ENCODE measurements at regions not wholly inside any gene's neighbourhood (a gene's known extent, or its start where the extent isn't known, plus 50 kb on each side); places are given as distances from the start of the nearest gene placed in this dataset.

- Mint-ChIP-seq H3K27ac (no peak overlapping the region), H3K27me3 (ENCODE audit: low read depth) (no peaks in the 10 kb centered on the region), H3K36me3 (ENCODE audit: low read depth) (no peaks in the 10 kb centered on the region), H3K4me3 (no peak overlapping the region), H3K9me3 (no peaks in the 10 kb centered on the region), H3K4me1 (peaks cover 7% of the 10 kb centered on the region)
- TF ChIP-seq CTCF (IDR thresholded peaks at IDR 0.05; ENCODE audit: unreplicated experiment in 3 of 3) = no peak
Observed at GRCh38 chr3:161977850-161978249, 481.2 kb downstream of the OTOL1 start.

DNA sequence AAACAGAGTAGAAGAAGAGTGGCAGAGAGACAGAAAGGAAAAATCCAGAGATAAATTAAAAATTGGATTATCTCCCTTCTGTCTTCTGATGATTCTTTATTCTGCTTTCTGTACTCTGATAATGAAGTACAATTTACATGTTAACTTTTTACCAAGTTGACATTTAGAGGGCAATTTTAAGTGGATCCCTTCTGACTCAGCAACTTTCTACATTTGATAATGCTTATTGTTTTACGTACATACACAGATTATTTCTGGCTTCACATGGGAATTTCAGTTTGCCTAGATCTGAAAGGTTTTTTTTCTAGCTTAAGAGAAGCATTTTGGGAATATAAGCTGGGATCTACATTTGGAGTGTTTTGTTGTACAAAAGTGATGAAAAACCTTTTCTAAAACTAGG lies 491.3 kb downstream of the OTOL1 start:
- H3K9me3 Mint-ChIP-seq = no peaks in the 10 kb centered on the region
- no peak overlapping the region for H3K4me3 Mint-ChIP-seq
- no peaks in the 10 kb centered on the region for H3K27me3 Mint-ChIP-seq (ENCODE audit: low read depth)
- TF ChIP-seq CTCF (IDR thresholded peaks at IDR 0.05; ENCODE audit: unreplicated experiment in 3 of 3) = no peak
- no peaks in the 10 kb centered on the region for H3K4me1 Mint-ChIP-seq
- H3K27ac Mint-ChIP-seq = no peak overlapping the region
- no peaks in the 10 kb centered on the region for H3K36me3 Mint-ChIP-seq (ENCODE audit: low read depth)

DNA sequence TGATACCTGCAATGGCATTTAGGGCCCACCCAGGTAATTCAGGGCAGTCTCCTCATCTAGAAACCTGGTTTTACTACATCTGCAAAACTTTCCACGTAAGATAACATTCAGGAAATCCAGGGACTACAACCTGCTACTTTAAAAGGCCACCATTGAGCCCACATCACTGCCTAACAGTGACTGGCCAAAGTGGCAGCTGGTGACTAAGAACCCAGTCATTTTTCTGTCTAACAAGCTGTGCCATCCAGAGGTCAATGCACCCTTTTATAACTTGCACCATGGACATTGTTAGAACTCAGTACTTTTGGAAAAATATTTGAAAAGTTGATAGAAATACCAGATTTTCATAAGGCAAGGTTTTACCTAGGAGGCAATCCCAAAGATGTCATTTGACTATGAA lies 492.4 kb downstream of the OTOL1 start:
- no peaks in the 10 kb centered on the region for H3K4me1 Mint-ChIP-seq
- no peak overlapping the region for H3K27ac Mint-ChIP-seq
- no peaks in the 10 kb centered on the region for H3K9me3 Mint-ChIP-seq
- no peaks in the 10 kb centered on the region for H3K27me3 Mint-ChIP-seq (ENCODE audit: low read depth)
- H3K4me3 Mint-ChIP-seq = no peak overlapping the region
- H3K36me3 Mint-ChIP-seq (ENCODE audit: low read depth) = no peaks in the 10 kb centered on the region
- no peak for TF ChIP-seq CTCF (IDR thresholded peaks at IDR 0.05; ENCODE audit: unreplicated experiment in 3 of 3)

GRCh38 chr3:161990036-161990435 lies 493.4 kb downstream of the OTOL1 start:
- H3K27ac Mint-ChIP-seq = no peak overlapping the region
- H3K27me3 Mint-ChIP-seq (ENCODE audit: low read depth) = no peaks in the 10 kb centered on the region
- no peaks in the 10 kb centered on the region for H3K36me3 Mint-ChIP-seq (ENCODE audit: low read depth)
- no peak for TF ChIP-seq CTCF (IDR thresholded peaks at IDR 0.05; ENCODE audit: unreplicated experiment in 3 of 3)
- no peaks in the 10 kb centered on the region for H3K4me1 Mint-ChIP-seq
- no peaks in the 10 kb centered on the region for H3K9me3 Mint-ChIP-seq
- H3K4me3 Mint-ChIP-seq = no peak overlapping the region

GRCh38 chr3:161991901-161992540 lies 495.4 kb downstream of the OTOL1 start:
- no peak for TF ChIP-seq CTCF (IDR thresholded peaks at IDR 0.05; ENCODE audit: unreplicated experiment in 3 of 3)
- Mint-ChIP-seq H3K27me3 (ENCODE audit: low read depth) (no peaks in the 10 kb centered on the region), H3K27ac (no peak overlapping the region), H3K4me1 (no peaks in the 10 kb centered on the region), H3K36me3 (ENCODE audit: low read depth) (no peaks in the 10 kb centered on the region), H3K4me3 (no peak overlapping the region), H3K9me3 (no peaks in the 10 kb centered on the region)

DNA sequence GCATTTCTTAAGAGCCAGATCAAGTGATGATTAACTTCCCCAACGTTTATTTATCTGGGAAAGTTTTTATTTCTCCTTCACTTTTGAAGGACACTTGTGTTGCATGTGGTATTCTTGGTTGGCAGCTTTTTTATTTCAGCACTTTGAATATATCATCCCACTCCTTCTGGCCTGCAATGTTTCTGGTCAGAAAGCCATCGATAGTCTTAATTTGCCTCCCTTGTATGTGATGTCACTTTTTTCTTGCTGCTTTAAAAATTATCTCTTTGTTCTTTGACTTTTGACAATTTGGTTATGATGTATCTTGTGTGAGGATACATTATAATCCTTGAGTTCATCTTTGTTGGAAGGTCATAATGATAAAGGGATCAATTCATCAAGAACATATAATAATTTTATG lies 503.2 kb downstream of the OTOL1 start:
- no peaks in the 10 kb centered on the region for H3K36me3 Mint-ChIP-seq (ENCODE audit: low read depth)
- H3K4me1 Mint-ChIP-seq = no peaks in the 10 kb centered on the region
- no peak overlapping the region for H3K4me3 Mint-ChIP-seq
- no peaks in the 10 kb centered on the region for H3K27me3 Mint-ChIP-seq (ENCODE audit: low read depth)
- H3K27ac Mint-ChIP-seq = no peak overlapping the region
- peaks cover 17% of the 10 kb centered on the region for H3K9me3 Mint-ChIP-seq
- no peak for TF ChIP-seq CTCF (IDR thresholded peaks at IDR 0.05; ENCODE audit: unreplicated experiment in 3 of 3)

All from nephron (organoid).